Type B pancreatic cell (in vitro differentiated cells): ENCODE measurements at regions not wholly inside any gene's neighbourhood (a gene's known extent, or its start where the extent isn't known, plus 50 kb on each side); places are given as distances from the start of the nearest gene placed in this dataset.

Experiments used
- DNase-seq: peaks from one replicate; pipeline ENCODE4 v3.0.0; 2021; ENCODE audit warnings: mixed read lengths; ENCODE audit not compliant: unreplicated experiment; ENCODE audit errors: extremely low spot score
- H3K27ac Mint-ChIP-seq: 2 replicates; pipeline ENCODE4 v1.8.0; 2021; ENCODE audit warnings: mild to moderate bottlenecking, mixed read lengths
- H3K27me3 Mint-ChIP-seq: 2 replicates; pipeline ENCODE4 v1.8.0; 2021; ENCODE audit warnings: mixed read lengths
- H3K36me3 Mint-ChIP-seq: 2 replicates; pipeline ENCODE4 v1.8.0; 2021; ENCODE audit warnings: mixed read lengths
- H3K4me1 Mint-ChIP-seq: one replicate; pipeline ENCODE4 v1.8.0; 2021; ENCODE audit warnings: mixed read lengths; ENCODE audit not compliant: unreplicated experiment
- H3K4me3 Mint-ChIP-seq: 2 replicates; pipeline ENCODE4 v1.8.0; 2021; ENCODE audit warnings: mild to moderate bottlenecking, mixed read lengths
- H3K9me3 Mint-ChIP-seq: 2 replicates; pipeline ENCODE4 v1.8.0; 2021; ENCODE audit warnings: mixed read lengths
- TF ChIP-seq, protein P1 (sequence below): fragments of 200-600 bp; sonication (generic); conservative IDR thresholded peaks from 2 replicates; pipeline ENCODE4 v1.5.0; 2021; ENCODE audit warnings: antibody characterized with exemption, mild to moderate bottlenecking

DNA sequence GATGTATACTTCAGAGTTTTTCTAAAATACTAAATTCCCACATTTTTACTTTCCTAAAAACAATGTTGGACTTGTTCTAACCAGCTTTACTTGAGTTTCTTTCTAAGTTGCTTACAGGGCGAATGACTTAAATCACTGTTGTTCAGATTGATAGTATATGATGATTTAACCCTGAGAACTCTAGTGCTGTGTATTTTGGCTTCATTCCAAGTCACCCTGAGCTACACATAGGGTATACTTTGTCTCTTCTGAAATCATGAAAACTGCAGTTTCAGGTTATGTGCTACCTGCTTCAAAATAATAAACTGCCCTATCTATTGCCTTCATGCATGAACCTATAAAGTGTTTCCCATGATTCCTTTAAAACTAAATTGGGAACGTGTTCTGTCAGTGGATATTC is 162.5 kb upstream of the PDE3A start:
- H3K4me1 Mint-ChIP-seq, result peaks cover 4% of the 10 kb centered on the region
- H3K9me3 Mint-ChIP-seq, result no peaks in the 10 kb centered on the region
- H3K27me3 Mint-ChIP-seq, result no peaks in the 10 kb centered on the region
- no peak overlapping the region for H3K4me3 Mint-ChIP-seq
- no peak for DNase-seq
- no peaks in the 10 kb centered on the region for H3K36me3 Mint-ChIP-seq
- no peak overlapping the region for H3K27ac Mint-ChIP-seq
- TF ChIP-seq, protein P1, sequence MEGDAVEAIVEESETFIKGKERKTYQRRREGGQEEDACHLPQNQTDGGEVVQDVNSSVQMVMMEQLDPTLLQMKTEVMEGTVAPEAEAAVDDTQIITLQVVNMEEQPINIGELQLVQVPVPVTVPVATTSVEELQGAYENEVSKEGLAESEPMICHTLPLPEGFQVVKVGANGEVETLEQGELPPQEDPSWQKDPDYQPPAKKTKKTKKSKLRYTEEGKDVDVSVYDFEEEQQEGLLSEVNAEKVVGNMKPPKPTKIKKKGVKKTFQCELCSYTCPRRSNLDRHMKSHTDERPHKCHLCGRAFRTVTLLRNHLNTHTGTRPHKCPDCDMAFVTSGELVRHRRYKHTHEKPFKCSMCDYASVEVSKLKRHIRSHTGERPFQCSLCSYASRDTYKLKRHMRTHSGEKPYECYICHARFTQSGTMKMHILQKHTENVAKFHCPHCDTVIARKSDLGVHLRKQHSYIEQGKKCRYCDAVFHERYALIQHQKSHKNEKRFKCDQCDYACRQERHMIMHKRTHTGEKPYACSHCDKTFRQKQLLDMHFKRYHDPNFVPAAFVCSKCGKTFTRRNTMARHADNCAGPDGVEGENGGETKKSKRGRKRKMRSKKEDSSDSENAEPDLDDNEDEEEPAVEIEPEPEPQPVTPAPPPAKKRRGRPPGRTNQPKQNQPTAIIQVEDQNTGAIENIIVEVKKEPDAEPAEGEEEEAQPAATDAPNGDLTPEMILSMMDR, result no peak

DNA sequence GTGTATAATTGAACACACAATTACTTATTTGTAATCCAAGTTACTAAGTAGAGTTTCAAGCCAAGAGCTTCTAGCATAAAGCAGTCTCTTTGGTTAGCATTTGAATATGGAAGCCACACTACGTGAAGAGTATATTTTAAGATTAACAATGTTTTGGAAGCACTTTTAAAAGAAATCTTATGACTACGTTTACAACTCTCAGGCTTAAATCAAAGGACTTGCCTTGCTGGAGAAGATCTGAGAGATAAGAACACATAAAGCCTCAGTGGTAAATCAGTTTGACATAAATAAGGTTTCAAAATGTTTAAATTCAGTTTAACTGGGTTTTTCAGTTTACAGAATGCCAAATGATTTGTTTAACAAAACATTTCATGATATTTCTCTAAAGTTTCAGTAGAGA is 161.9 kb upstream of the PDE3A start:
- no peaks in the 10 kb centered on the region for H3K9me3 Mint-ChIP-seq
- no peaks in the 10 kb centered on the region for H3K36me3 Mint-ChIP-seq
- TF ChIP-seq, protein P1, result no peak
- no peak overlapping the region for H3K27ac Mint-ChIP-seq
- DNase-seq, result no peak
- no peaks in the 10 kb centered on the region for H3K27me3 Mint-ChIP-seq
- H3K4me3 Mint-ChIP-seq, result no peak overlapping the region
- peaks cover 4% of the 10 kb centered on the region for H3K4me1 Mint-ChIP-seq

DNA sequence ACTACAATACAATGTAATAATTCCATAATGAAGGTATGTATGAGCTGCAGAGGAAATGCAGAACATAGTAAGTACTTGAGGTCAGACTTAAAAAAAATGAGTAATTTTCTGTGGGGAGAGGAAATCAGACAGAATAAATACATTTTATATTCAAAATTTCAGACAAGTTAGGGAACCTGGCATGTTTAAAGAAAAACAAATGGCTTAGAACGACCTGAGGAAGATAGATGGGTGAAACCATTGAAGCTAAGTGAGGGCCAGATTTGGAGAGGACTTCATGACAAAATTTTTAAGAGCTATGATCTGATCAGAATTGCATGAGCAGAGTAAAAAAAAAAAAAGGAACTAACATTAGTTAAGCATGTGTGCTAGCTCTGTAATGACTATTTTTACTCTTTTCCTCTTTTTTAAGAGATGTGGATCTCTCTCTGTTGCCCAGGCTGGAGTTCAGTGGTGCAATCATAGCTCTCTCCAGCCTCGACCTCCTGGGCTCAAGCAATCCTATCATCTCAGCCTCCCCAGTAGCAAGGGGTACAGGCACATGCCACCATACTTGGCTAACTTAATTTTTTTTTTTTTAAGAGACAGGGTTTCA is 157.6 kb upstream of the PDE3A start:
- peaks cover under 1% of the 10 kb centered on the region for H3K36me3 Mint-ChIP-seq
- no peak overlapping the region for H3K27ac Mint-ChIP-seq
- H3K27me3 Mint-ChIP-seq, result no peaks in the 10 kb centered on the region
- peaks cover 13% of the 10 kb centered on the region for H3K4me1 Mint-ChIP-seq
- no peaks in the 10 kb centered on the region for H3K9me3 Mint-ChIP-seq
- no peak for DNase-seq
- no peak overlapping the region for H3K4me3 Mint-ChIP-seq
- TF ChIP-seq, protein P1, result no peak

DNA sequence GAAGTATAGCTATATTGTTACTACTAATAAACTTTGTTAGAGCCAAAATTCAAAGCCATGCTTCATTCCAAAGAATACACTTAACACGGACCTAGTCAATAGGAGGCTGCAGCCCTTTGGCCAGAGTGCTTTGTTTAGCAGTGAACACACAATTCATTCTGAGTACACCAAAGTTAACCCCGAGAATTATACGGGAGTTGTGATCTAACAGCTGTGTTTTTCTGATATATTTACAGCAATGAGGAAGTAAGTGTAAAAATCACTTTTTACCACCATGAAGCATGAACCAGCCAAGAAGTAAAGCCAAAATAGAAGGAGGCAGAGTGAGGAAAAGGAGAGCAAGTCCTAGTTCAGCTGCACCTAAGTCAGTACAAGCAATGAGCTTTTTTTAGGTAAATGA is 156.8 kb upstream of the PDE3A start:
- Mint-ChIP-seq H3K27ac (no peak overlapping the region), H3K36me3 (peaks cover 9% of the 10 kb centered on the region)
- TF ChIP-seq, protein P1, result no peak

DNA sequence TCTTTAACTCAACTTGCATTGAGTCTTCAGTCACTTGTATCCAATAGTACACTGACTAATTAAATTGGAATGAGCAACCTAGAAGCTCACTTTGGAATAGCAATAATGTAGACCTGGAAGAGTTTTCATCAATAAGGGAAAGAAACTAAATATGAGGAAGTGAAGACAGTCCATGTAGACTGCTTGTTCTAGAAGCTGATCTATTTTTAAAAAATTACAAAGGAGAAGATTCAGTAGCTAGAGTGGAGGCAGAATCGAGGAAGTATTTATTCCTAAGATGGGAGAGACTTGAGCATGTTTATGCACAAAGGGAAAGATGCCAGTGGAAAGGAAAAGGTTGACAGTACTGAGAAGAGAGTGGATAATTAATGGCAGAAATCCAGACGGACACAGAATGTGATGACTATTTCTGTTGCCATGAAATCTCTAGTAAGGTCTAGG is 156.3 kb upstream of the PDE3A start:
- Mint-ChIP-seq H3K9me3 (peaks cover 11% of the 10 kb centered on the region), H3K4me3 (no peak overlapping the region), H3K27ac (peak overlapping the region; percentile 71), H3K4me1 (peaks cover 9% of the 10 kb centered on the region), H3K36me3 (peaks cover 11% of the 10 kb centered on the region), H3K27me3 (no peaks in the 10 kb centered on the region)
- TF ChIP-seq, protein P1, result no peak
- no peak for DNase-seq

More for the DNA sequence above, 156.8 kb upstream of the PDE3A start:
- H3K4me3 Mint-ChIP-seq, result no peak overlapping the region
- H3K9me3 Mint-ChIP-seq, result peaks cover 8% of the 10 kb centered on the region
- no peaks in the 10 kb centered on the region for H3K27me3 Mint-ChIP-seq
- peaks cover 9% of the 10 kb centered on the region for H3K4me1 Mint-ChIP-seq
- no peak for DNase-seq
